Loucy (cell line): ENCODE measurements at regions not wholly inside any gene's neighbourhood (a gene's known extent, or its start where the extent isn't known, plus 50 kb on each side); places are given as distances from the start of the nearest gene placed in this dataset.

Experiments used
- H2AFZ ChIP-seq: fragments of 200-600 bp; sonication (generic); 2 replicates; pipeline ENCODE4 v1.6.0; 2016; ENCODE audit warnings: antibody characterized with exemption, mild to moderate bottlenecking, low read length, moderate library complexity
- H3F3A ChIP-seq: fragments of 200-600 bp; 2 replicates; pipeline ENCODE4 v1.6.0; 2016; ENCODE audit warnings: antibody characterized with exemption, low read depth, mild to moderate bottlenecking
- H3K27me3 ChIP-seq: fragments of 200-600 bp; sonication (generic); 2 replicates; pipeline ENCODE4 v1.6.1; 2014; ENCODE audit warnings: low read length, mild to moderate bottlenecking; ENCODE audit not compliant: insufficient read depth, poor library complexity, severe bottlenecking
- H3K36me3 ChIP-seq: fragments of 200-600 bp; sonication (generic); 2 replicates; pipeline ENCODE4 v1.6.1; 2016; ENCODE audit warnings: low read length; ENCODE audit not compliant: insufficient read depth
- H3K4me1 ChIP-seq: fragments of 200-600 bp; sonication (generic); 2 replicates; pipeline ENCODE4 v1.5.1; 2014; ENCODE audit warnings: low read length, mild to moderate bottlenecking; ENCODE audit not compliant: insufficient read depth, poor library complexity, severe bottlenecking
- H3K4me2 ChIP-seq: fragments of 200-600 bp; sonication (generic); 2 replicates; pipeline ENCODE4 v1.6.0; 2014; ENCODE audit warnings: antibody characterized with exemption, low read length, low read depth, mild to moderate bottlenecking; ENCODE audit not compliant: poor library complexity, severe bottlenecking
- H3K4me3 ChIP-seq: fragments of 200-600 bp; sonication (generic); 2 replicates; pipeline ENCODE4 v1.5.1; 2014; ENCODE audit warnings: low read length, mild to moderate bottlenecking, mixed read lengths; ENCODE audit not compliant: poor library complexity, severe bottlenecking
- H3K79me2 ChIP-seq: fragments of 200-600 bp; sonication (generic); 2 replicates; pipeline ENCODE4 v1.6.1; 2014; ENCODE audit warnings: low read length; ENCODE audit not compliant: insufficient read depth
- H3K9ac ChIP-seq: fragments of 200-600 bp; sonication (generic); 2 replicates; pipeline ENCODE4 v1.6.0; 2014; ENCODE audit warnings: mild to moderate bottlenecking, low read depth, low read length, moderate library complexity; ENCODE audit not compliant: poor library complexity, severe bottlenecking
- H3K9me2 ChIP-seq: fragments of 200-600 bp; sonication (generic); replicated peaks from 2 replicates; pipeline ENCODE4 v1.6.1; 2016; ENCODE audit warnings: low read depth, low read length, mixed read lengths
- H3K9me3 ChIP-seq: fragments of 200-600 bp; sonication (generic); 2 replicates; pipeline ENCODE4 v1.6.1; 2014; ENCODE audit warnings: mild to moderate bottlenecking, antibody characterized with exemption, low read length, low read depth; ENCODE audit not compliant: insufficient read depth
- H4K20me1 ChIP-seq: fragments of 200-600 bp; sonication (generic); 2 replicates; pipeline ENCODE4 v1.6.0; 2014; ENCODE audit warnings: antibody characterized with exemption, low read length, mild to moderate bottlenecking; ENCODE audit not compliant: insufficient read depth, poor library complexity, severe bottlenecking
- EZH2phosphoT487 ChIP-seq: fragments of 200-600 bp; IDR thresholded peaks from 2 replicates; pipeline ENCODE4 v1.6.1; 2018; ENCODE audit warnings: antibody characterized with exemption, mild to moderate bottlenecking, moderate library complexity, borderline replicate concordance
- TF ChIP-seq, protein P1 (sequence below): fragments of 200-600 bp; sonication (generic); conservative IDR thresholded peaks from 2 replicates; pipeline ENCODE4 v1.5.1; 2014; ENCODE audit warnings: mild to moderate bottlenecking, antibody characterized with exemption, low read length

DNA sequence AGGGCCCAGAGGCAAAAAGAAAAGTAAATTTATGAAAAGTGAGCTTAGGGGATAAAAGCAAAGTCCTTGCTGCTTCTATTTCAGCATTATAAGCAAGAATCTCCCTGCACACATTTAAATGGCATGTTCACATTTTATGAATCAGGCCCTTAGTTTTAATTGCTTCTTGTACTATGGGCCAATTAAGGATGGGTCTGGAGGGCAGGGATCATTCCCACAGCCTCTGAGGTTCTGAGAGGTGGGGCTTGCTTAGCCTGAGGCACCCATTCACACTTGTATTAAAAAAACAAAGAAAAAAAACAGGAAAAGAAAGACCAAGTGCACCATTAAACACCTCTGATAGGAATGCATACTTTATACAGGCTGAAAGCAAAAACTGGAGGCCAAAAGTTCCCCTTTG, 565.1 kb downstream of the BCL11A start:
- H4K20me1 ChIP-seq, result no peaks in the 10 kb centered on the region
- H3K9ac ChIP-seq, result no peak overlapping the region
- no peaks in the 10 kb centered on the region for H3K36me3 ChIP-seq
- H3K4me3 ChIP-seq, result no peak overlapping the region
- H3K9me2 ChIP-seq, result no peaks in the 10 kb centered on the region
- no peaks in the 10 kb centered on the region for H3K79me2 ChIP-seq
- no peaks in the 10 kb centered on the region for H3K4me1 ChIP-seq
- no peaks in the 10 kb centered on the region for H3K27me3 ChIP-seq
- no peaks in the 10 kb centered on the region for H3F3A ChIP-seq
- no peak overlapping the region for H2AFZ ChIP-seq
- TF ChIP-seq, protein P1, sequence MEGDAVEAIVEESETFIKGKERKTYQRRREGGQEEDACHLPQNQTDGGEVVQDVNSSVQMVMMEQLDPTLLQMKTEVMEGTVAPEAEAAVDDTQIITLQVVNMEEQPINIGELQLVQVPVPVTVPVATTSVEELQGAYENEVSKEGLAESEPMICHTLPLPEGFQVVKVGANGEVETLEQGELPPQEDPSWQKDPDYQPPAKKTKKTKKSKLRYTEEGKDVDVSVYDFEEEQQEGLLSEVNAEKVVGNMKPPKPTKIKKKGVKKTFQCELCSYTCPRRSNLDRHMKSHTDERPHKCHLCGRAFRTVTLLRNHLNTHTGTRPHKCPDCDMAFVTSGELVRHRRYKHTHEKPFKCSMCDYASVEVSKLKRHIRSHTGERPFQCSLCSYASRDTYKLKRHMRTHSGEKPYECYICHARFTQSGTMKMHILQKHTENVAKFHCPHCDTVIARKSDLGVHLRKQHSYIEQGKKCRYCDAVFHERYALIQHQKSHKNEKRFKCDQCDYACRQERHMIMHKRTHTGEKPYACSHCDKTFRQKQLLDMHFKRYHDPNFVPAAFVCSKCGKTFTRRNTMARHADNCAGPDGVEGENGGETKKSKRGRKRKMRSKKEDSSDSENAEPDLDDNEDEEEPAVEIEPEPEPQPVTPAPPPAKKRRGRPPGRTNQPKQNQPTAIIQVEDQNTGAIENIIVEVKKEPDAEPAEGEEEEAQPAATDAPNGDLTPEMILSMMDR, result no peak
- no peak for TF ChIP-seq EZH2phosphoT487
- no peak overlapping the region for H3K4me2 ChIP-seq
- H3K9me3 ChIP-seq, result no peaks in the 10 kb centered on the region

DNA sequence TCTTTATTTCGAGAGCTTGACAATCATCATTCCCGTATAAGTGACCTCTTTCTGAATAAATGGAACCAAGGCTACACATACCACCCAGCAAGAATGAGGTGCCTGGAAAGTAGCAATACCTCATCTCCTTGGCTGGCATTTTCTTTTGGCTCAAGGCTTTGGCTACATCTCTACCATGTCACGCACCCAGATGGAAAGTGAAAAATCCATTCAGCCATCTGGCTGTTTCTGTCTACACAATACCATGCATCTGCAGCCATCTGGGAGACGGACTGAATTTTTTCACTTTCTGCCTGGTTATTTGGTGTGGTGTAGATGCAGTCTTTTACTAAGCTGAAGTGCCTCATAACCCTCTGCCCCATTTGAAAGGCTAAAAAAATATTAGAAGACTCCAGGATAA, 566.9 kb downstream of the BCL11A start:
- Histone ChIP-seq H3F3A (no peaks in the 10 kb centered on the region), H3K36me3 (no peaks in the 10 kb centered on the region)
- TF ChIP-seq EZH2phosphoT487, result no peak
- TF ChIP-seq, protein P1, result no peak

DNA sequence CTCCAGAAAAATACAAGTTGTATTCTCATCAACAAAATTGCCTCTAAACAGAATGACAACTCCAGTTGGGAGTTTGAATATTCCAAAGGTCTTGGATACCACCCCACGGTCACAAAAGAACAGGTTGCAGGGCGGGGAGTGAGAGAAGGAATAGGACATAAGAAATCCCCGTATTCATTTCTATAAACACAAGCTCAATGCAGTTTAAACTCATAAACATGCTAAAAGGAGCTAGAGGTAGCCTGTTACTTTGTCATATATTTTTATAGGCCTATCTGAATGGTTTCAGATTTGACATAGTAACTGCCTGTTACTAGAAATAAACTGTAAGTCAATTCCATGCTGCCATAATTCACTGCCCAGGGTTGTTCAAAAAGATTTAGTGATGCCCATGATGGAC, 567.5 kb downstream of the BCL11A start:
- Histone ChIP-seq H4K20me1 (no peaks in the 10 kb centered on the region), H3K4me1 (no peaks in the 10 kb centered on the region), H3K4me3 (no peak overlapping the region), H3K9me3 (no peaks in the 10 kb centered on the region), H3K79me2 (no peaks in the 10 kb centered on the region), H3F3A (no peaks in the 10 kb centered on the region), H3K4me2 (no peak overlapping the region), H3K36me3 (no peaks in the 10 kb centered on the region), H2AFZ (no peak overlapping the region), H3K9me2 (no peaks in the 10 kb centered on the region), H3K27me3 (no peaks in the 10 kb centered on the region), H3K9ac (no peak overlapping the region)
- TF ChIP-seq, protein P1, result no peak
- no peak for TF ChIP-seq EZH2phosphoT487

More for the DNA sequence above, 566.9 kb downstream of the BCL11A start:
- Histone ChIP-seq H3K4me3 (no peak overlapping the region), H3K9me3 (no peaks in the 10 kb centered on the region), H3K4me2 (no peak overlapping the region), H3K9me2 (no peaks in the 10 kb centered on the region), H3K9ac (no peak overlapping the region), H3K27me3 (no peaks in the 10 kb centered on the region), H3K79me2 (no peaks in the 10 kb centered on the region), H4K20me1 (no peaks in the 10 kb centered on the region), H2AFZ (no peak overlapping the region), H3K4me1 (no peaks in the 10 kb centered on the region)
